Endothelial cell of umbilical vein (primary cell): ENCODE measurements at regions not wholly inside any gene's neighbourhood (a gene's known extent, or its start where the extent isn't known, plus 50 kb on each side); places are given as distances from the start of the nearest gene placed in this dataset.

Experiments
- BruUV-seq: library from RNA; stranded (reverse); fragments of 400-500 nt; replicated peaks from 2 replicates; lab custom pipeline; 2021; lab: Mats Ljungman, UMichigan
- CTCF ChIA-PET: fragments of 300-600, 350-600 bp; sonication (Branson Sonifier 250); formaldehyde crosslinking; loops from one replicate; lab custom pipeline; 2021; ENCODE audit warnings: antibody characterized with exemption, inconsistent platforms; lab: Charles Lee
- POLR2A ChIA-PET: fragments of 300-600, 350-600 bp; sonication (Branson Sonifier 250); formaldehyde crosslinking; loops from one replicate; lab custom pipeline; 2021; ENCODE audit warnings: antibody characterized with exemption, inconsistent platforms; lab: Charles Lee
- DNase-seq: peaks from one replicate; pipeline ENCODE4 v3.0.0-alpha.2; 2011; ENCODE audit warnings: low read depth, low spot score
- FAIRE-seq: peaks from 2 replicates; lab custom pipeline; 2011; peaks lifted over from hg19 to GRCh38; lab: Jason Lieb, UNC
- H2AFZ ChIP-seq: 2 replicates; pipeline ENCODE4 v1.6.0; 2012; ENCODE audit warnings: low read depth, low read length, control low read depth, inconsistent platforms
- H3K27ac ChIP-seq: 2 replicates; pipeline ENCODE4 v1.5.1; 2011; ENCODE audit warnings: low read depth, mild to moderate bottlenecking, control low read depth, low read length, moderate library complexity; ENCODE audit not compliant: insufficient read depth
- H3K27me3 ChIP-seq, 2 experiments: 2 replicates each; pipeline versions ENCODE4 v1.6.0 to v1.6.1; 2011; ENCODE audit warnings: low read length in 2 of 2, mixed read lengths in 1 of 2; ENCODE audit not compliant: control insufficient read depth in 2 of 2, insufficient read depth in 2 of 2
- H3K36me3 ChIP-seq, 2 experiments: 2 replicates in 1 of 2; 3 replicates in 1 of 2; pipeline ENCODE4 v1.5.1; 2011; ENCODE audit warnings: low read length in 2 of 2, mild to moderate bottlenecking in 1 of 2, moderate library complexity in 1 of 2; ENCODE audit not compliant: control insufficient read depth in 2 of 2, insufficient read depth in 2 of 2; ENCODE audit errors: extremely low read depth in 1 of 2
- H3K4me1 ChIP-seq: 3 replicates; pipeline ENCODE4 v1.5.1; 2011; ENCODE audit warnings: mild to moderate bottlenecking, low read length; ENCODE audit not compliant: control insufficient read depth, insufficient read depth; ENCODE audit errors: extremely low read depth
- H3K4me2 ChIP-seq: 2 replicates; pipeline ENCODE4 v1.6.1; 2011; ENCODE audit warnings: low read length, control low read depth, mixed read lengths; ENCODE audit not compliant: insufficient read depth
- H3K4me3 ChIP-seq, 3 experiments: fragments of 200-600 bp in 1 of 3; sonication (generic), shearing (Covaris generic) in 1 of 3; replicated peaks in 1 of 3; 2 replicates each; pipeline ENCODE4 v1.5.1; 2011 to 2016; ENCODE audit warnings: control low read depth in 3 of 3, low read length in 3 of 3, mild to moderate bottlenecking in 2 of 3, inconsistent platforms in 1 of 3, low read depth in 1 of 3, moderate library complexity in 1 of 3; ENCODE audit not compliant: insufficient read depth in 1 of 3
- H3K79me2 ChIP-seq: 2 replicates; pipeline ENCODE4 v1.6.0; 2012; ENCODE audit warnings: low read length, inconsistent platforms; ENCODE audit not compliant: control insufficient read depth, insufficient read depth
- H3K9ac ChIP-seq: replicated peaks from 2 replicates; pipeline ENCODE3; 2011; ENCODE audit warnings: low read length, control low read depth; ENCODE audit not compliant: insufficient read depth; ENCODE audit errors: extremely low read depth
- H3K9me1 ChIP-seq: replicated peaks from 3 replicates; pipeline ENCODE4 v1.6.0; 2011; ENCODE audit warnings: mild to moderate bottlenecking, low read length; ENCODE audit not compliant: control insufficient read depth, insufficient read depth; ENCODE audit errors: extremely low read depth
- H3K9me3 ChIP-seq: replicated peaks from 2 replicates; pipeline ENCODE4 v1.5.1; 2012; ENCODE audit warnings: low read length, inconsistent platforms; ENCODE audit not compliant: control insufficient read depth, insufficient read depth
- H4K20me1 ChIP-seq: replicated peaks from 2 replicates; pipeline ENCODE3; 2011; ENCODE audit warnings: mild to moderate bottlenecking, low read length; ENCODE audit not compliant: control insufficient read depth, insufficient read depth; ENCODE audit errors: extremely low read depth
- EZH2 ChIP-seq: IDR thresholded peaks from 2 replicates; pipeline ENCODE4 v1.6.1; 2012; ENCODE audit warnings: borderline replicate concordance, low read depth, mild to moderate bottlenecking, moderate library complexity, low read length, inconsistent platforms; ENCODE audit not compliant: severe bottlenecking
- FOS ChIP-seq: IDR thresholded peaks from 2 replicates; pipeline ENCODE4 v1.6.1; 2011; ENCODE audit warnings: mild to moderate bottlenecking, low read length, moderate library complexity, borderline replicate concordance; ENCODE audit not compliant: insufficient read depth
- GATA2 ChIP-seq: IDR thresholded peaks from 2 replicates; pipeline ENCODE4 v1.7.0; 2011; ENCODE audit warnings: low read depth, mild to moderate bottlenecking, moderate library complexity, mixed read lengths, low read length; ENCODE audit not compliant: insufficient read length, insufficient read depth
- JUN ChIP-seq: IDR thresholded peaks from 2 replicates; pipeline ENCODE4 v1.6.1; 2011; ENCODE audit warnings: borderline replicate concordance, low read depth; ENCODE audit not compliant: insufficient read length, insufficient read depth
- MYC ChIP-seq: IDR thresholded peaks from one replicate; pipeline ENCODE4 v1.6.1; 2011; ENCODE audit warnings: mild to moderate bottlenecking, low read depth, low read length
- POLR2A ChIP-seq: IDR thresholded peaks from 2 replicates; pipeline ENCODE4 v1.6.1; 2012; ENCODE audit warnings: low read depth, mild to moderate bottlenecking, control low read depth, low read length
- POLR2AphosphoS5 ChIP-seq: IDR thresholded peaks from 2 replicates; pipeline ENCODE4 v1.6.1; 2012; ENCODE audit warnings: low read depth, mild to moderate bottlenecking, control low read depth, low read length, moderate library complexity; ENCODE audit not compliant: insufficient read depth
- dilution Hi-C: fragments of 300-500 bp; cut with MboI; formaldehyde crosslinking; loops from one replicate; pipeline ENCODE4 v1.15.0; 2019; ENCODE audit warnings: low sequenced_read_pairs; ENCODE audit not compliant: extremely low pct_ligation_motif_present
- intact Hi-C: fragments of 100-400 bp; cut with micrococcal nuclease; formaldehyde crosslinking; loops from one replicate; pipeline ENCODE4 v1.10.0; 2022
- TF ChIP-seq, protein P1 (sequence below): IDR thresholded peaks from 2 replicates; pipeline ENCODE4 v1.6.1; 2011; ENCODE audit not compliant: insufficient read depth, insufficient read length
- TF ChIP-seq, protein P2 (sequence below), 2 donors: IDR thresholded peaks; 1 replicate in 1 of 2; 2 replicates in 1 of 2; pipeline ENCODE4 v1.5.1; 2011; ENCODE audit warnings: low read length in 2 of 2, mild to moderate bottlenecking in 2 of 2, moderate library complexity in 2 of 2, control low read depth in 1 of 2, inconsistent platforms in 1 of 2, low read depth in 1 of 2; ENCODE audit not compliant: insufficient read depth in 1 of 2; ENCODE audit errors: extremely low read depth in 1 of 2

- DNase-seq (no peak), FAIRE-seq (no peak)
- no peaks in the 10 kb centered on the region for H3K9me1 ChIP-seq
- ChIA-PET CTCF (no interaction called here), POLR2A (no interaction called here)
- H3K79me2 ChIP-seq = no peaks in the 10 kb centered on the region
- no peak overlapping the region for H3K4me2 ChIP-seq
- no peaks in the 10 kb centered on the region for H4K20me1 ChIP-seq
- H3K27ac ChIP-seq = no peak overlapping the region
- dilution Hi-C loops = no loop called here
- no TSS peak for BruUV-seq
- no peak overlapping the region for H3K9ac ChIP-seq
- H3K36me3 ChIP-seq = no peaks in the 10 kb centered on the region
- TF ChIP-seq MYC (no peak), GATA2 (no peak)
- no peaks in the 10 kb centered on the region for H3K9me3 ChIP-seq
- H3K4me3 ChIP-seq = no peak overlapping the region
- H3K27me3 ChIP-seq = no peaks in the 10 kb centered on the region
- intact Hi-C loops = no loop called here
- H2AFZ ChIP-seq = no peak overlapping the region
- H3K4me1 ChIP-seq = no peaks in the 10 kb centered on the region
Observed at GRCh38 chr17:65387322-65387721, 174.1 kb downstream of the AXIN2 start.

DNA sequence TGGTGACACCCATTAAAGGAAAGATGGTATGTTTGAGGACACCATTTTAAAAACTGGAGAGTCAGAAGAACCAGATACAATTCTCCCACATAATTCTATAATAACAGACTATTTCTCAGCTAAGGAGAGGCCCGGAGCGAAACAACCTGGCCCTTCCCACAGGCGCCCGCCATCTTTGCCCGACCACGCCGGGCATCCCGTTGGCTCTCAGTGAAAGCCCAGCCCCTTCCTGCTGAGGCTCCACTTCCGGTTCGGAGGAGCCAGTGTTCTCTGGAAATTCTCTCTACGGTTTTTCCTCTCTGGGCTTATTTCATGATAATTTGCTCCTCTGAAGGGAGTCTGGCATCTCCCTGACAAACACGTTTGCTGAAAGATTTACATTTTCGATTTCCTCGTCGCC lies 175.7 kb downstream of the AXIN2 start:
- ChIA-PET POLR2A (no interaction called here), CTCF (no interaction called here)
- no peak overlapping the region for H2AFZ ChIP-seq
- no peaks in the 10 kb centered on the region for H3K36me3 ChIP-seq
- FAIRE-seq = no peak
- H3K27ac ChIP-seq = no peak overlapping the region
- no peaks in the 10 kb centered on the region for H3K9me3 ChIP-seq
- H3K27me3 ChIP-seq = no peaks in the 10 kb centered on the region
- H3K9ac ChIP-seq = no peak overlapping the region
- H4K20me1 ChIP-seq = no peaks in the 10 kb centered on the region
- TF ChIP-seq GATA2 (no peak), POLR2A (no peak), JUN (no peak), EZH2 (no peak), POLR2AphosphoS5 (no peak), FOS (no peak), MYC (no peak)
- TF ChIP-seq, protein P1, sequence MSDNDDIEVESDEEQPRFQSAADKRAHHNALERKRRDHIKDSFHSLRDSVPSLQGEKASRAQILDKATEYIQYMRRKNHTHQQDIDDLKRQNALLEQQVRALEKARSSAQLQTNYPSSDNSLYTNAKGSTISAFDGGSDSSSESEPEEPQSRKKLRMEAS = no peak
- TF ChIP-seq, protein P2, sequence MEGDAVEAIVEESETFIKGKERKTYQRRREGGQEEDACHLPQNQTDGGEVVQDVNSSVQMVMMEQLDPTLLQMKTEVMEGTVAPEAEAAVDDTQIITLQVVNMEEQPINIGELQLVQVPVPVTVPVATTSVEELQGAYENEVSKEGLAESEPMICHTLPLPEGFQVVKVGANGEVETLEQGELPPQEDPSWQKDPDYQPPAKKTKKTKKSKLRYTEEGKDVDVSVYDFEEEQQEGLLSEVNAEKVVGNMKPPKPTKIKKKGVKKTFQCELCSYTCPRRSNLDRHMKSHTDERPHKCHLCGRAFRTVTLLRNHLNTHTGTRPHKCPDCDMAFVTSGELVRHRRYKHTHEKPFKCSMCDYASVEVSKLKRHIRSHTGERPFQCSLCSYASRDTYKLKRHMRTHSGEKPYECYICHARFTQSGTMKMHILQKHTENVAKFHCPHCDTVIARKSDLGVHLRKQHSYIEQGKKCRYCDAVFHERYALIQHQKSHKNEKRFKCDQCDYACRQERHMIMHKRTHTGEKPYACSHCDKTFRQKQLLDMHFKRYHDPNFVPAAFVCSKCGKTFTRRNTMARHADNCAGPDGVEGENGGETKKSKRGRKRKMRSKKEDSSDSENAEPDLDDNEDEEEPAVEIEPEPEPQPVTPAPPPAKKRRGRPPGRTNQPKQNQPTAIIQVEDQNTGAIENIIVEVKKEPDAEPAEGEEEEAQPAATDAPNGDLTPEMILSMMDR (IDR thresholded peaks at IDR 0.05; ENCODE audit: extremely low read depth in 1 of 2, insufficient read depth in 1 of 2, low read depth in 1 of 2, low read length in 2 of 2) = no peak
- no peaks in the 10 kb centered on the region for H3K79me2 ChIP-seq
- no peak overlapping the region for H3K4me3 ChIP-seq
- dilution Hi-C loops = no loop called here
- no TSS peak for BruUV-seq
- DNase-seq = no peak
- no peaks in the 10 kb centered on the region for H3K9me1 ChIP-seq
- H3K4me1 ChIP-seq = no peaks in the 10 kb centered on the region
- intact Hi-C loops = no loop called here
- H3K4me2 ChIP-seq = no peak overlapping the region
